Stimulated activated CD8-positive, alpha-beta memory T cell treated with anti-CD3 and anti-CD28 coated beads, Interleukin-7, amount 100 ng/mL, for 48 hours (primary cell): ENCODE measurements at regions not wholly inside any gene's neighbourhood (a gene's known extent, or its start where the extent isn't known, plus 50 kb on each side); places are given as distances from the start of the nearest gene placed in this dataset.
"Not testable (repeated sequence)": the region's sequence is repeated elsewhere in the genome, so short reads cannot be mapped to it uniquely, and the experiment has no call there.

ENCODE experiments used
- DNase-seq, 2 donors: peaks; one replicate each; pipeline ENCODE4 v3.0.0-alpha.2; 2020; ENCODE audit warnings: low read depth in 1 of 2; ENCODE audit errors: extremely low read depth in 1 of 2

- DNase-seq = no peak
These were observed 237.2 kb downstream of the TOX3 start for GRCh38 chr16:52309446-52310416.

- DNase-seq = no peak
These were observed 238.9 kb downstream of the TOX3 start for GRCh38 chr16:52308051-52308450.

GRCh38 chr16:52301026-52301425 is 245.9 kb downstream of the TOX3 start:
- no peak for DNase-seq

GRCh38 chr16:52298769-52299168 is 248.2 kb downstream of the TOX3 start:
- DNase-seq = no peak

GRCh38 chr16:52296706-52297315 is 250.1 kb downstream of the TOX3 start:
- not testable (repeated sequence) for DNase-seq

- DNase-seq = no peak
These were observed 250.9 kb downstream of the TOX3 start for GRCh38 chr16:52296076-52296475.

- no peak for DNase-seq
These were observed 252.3 kb downstream of the TOX3 start for GRCh38 chr16:52294660-52295059.

GRCh38 chr16:52293204-52293603 is 253.7 kb downstream of the TOX3 start:
- no peak for DNase-seq

- no peak for DNase-seq
These were observed 263.2 kb downstream of the TOX3 start for GRCh38 chr16:52283584-52284375.

- DNase-seq = no peak
These were observed 263.9 kb downstream of the TOX3 start for GRCh38 chr16:52283018-52283417.

GRCh38 chr16:52280086-52280485 is 266.9 kb downstream of the TOX3 start:
- no peak for DNase-seq

- DNase-seq = no peak
These were observed 275.7 kb downstream of the TOX3 start for GRCh38 chr16:52271088-52271750.

GRCh38 chr16:52265446-52265861 is 281.5 kb downstream of the TOX3 start:
- no peak for DNase-seq

- DNase-seq = no peak
These were observed 289.4 kb downstream of the TOX3 start for GRCh38 chr16:52257534-52257933.

GRCh38 chr16:52256310-52257078 is 290.4 kb downstream of the TOX3 start:
- DNase-seq = no peak

- no peak for DNase-seq
These were observed 292.2 kb downstream of the TOX3 start for GRCh38 chr16:52254746-52255145.

GRCh38 chr16:52252680-52253079 is 294.3 kb downstream of the TOX3 start:
- no peak for DNase-seq

GRCh38 chr16:52251495-52251894 is 295.4 kb downstream of the TOX3 start:
- DNase-seq = no peak

GRCh38 chr16:52247737-52248136 is 299.2 kb downstream of the TOX3 start:
- no peak for DNase-seq

GRCh38 chr16:52238710-52239109 is 308.2 kb downstream of the TOX3 start:
- DNase-seq = no peak
